ENCODE measurements at regions not wholly inside any gene's neighbourhood (a gene's known extent, or its start where the extent isn't known, plus 50 kb on each side); places are given as distances from the start of the nearest gene placed in this dataset.

GRCh38 chrX:51437521-51437920 is 58.9 kb downstream of the NUDT11 start:
- no peaks in the 10 kb centered on the region for H3K9me3 ChIP-seq (ENCODE audit: control insufficient read depth in 2 of 2, insufficient read depth in 1 of 2, low read depth in 1 of 2, low read length in 1 of 2)
- no peaks in the 10 kb centered on the region for H3K4me1 ChIP-seq (ENCODE audit: control insufficient read depth in 3 of 3, insufficient read depth in 2 of 3, low read depth in 1 of 3, low read length in 2 of 3)
- DNase-seq = no peak
- 68 to 73% (median 71%) methylated on average over 1 of the region's 1 CpG for WGBS, 3 donors
- H3K36me3 ChIP-seq (ENCODE audit: control insufficient read depth in 3 of 3, insufficient read depth in 2 of 3, low read depth in 1 of 3, low read length in 3 of 3) = no peaks in the 10 kb centered on the region
- peaks cover 0 to 2% (median 0%) of the 10 kb centered on the region in 3 donors for H3K27me3 ChIP-seq (ENCODE audit: control insufficient read depth in 3 of 3, insufficient read depth in 3 of 3, low read length in 3 of 3)
- no peak overlapping the region for H3K4me3 ChIP-seq (ENCODE audit: low read depth in 1 of 3, low read length in 3 of 3)
- FAIRE-seq = no peak
- no peak overlapping the region for H3K27ac ChIP-seq (ENCODE audit: low read depth in 1 of 3, low read length in 2 of 3)

GRCh38 chrX:51435101-51435500 is 61.3 kb downstream of the NUDT11 start:
- Histone ChIP-seq H3K9me3 (ENCODE audit: control insufficient read depth in 2 of 2, insufficient read depth in 1 of 2, low read depth in 1 of 2, low read length in 1 of 2) (no peaks in the 10 kb centered on the region), H3K4me3 (ENCODE audit: low read depth in 1 of 3, low read length in 3 of 3) (no peak overlapping the region), H3K27me3 (ENCODE audit: control insufficient read depth in 3 of 3, insufficient read depth in 3 of 3, low read length in 3 of 3) (peaks cover 0 to 2% (median 0%) of the 10 kb centered on the region in 3 donors), H3K4me1 (ENCODE audit: control insufficient read depth in 3 of 3, insufficient read depth in 2 of 3, low read depth in 1 of 3, low read length in 2 of 3) (no peaks in the 10 kb centered on the region), H3K36me3 (ENCODE audit: control insufficient read depth in 3 of 3, insufficient read depth in 2 of 3, low read depth in 1 of 3, low read length in 3 of 3) (no peaks in the 10 kb centered on the region), H3K27ac (ENCODE audit: low read depth in 1 of 3, low read length in 2 of 3) (no peak overlapping the region)
- 31 to 61% (median 36%) methylated on average over 1 of the region's 1 CpG for WGBS, 3 donors
- no peak for DNase-seq
- FAIRE-seq = no peak

DNA sequence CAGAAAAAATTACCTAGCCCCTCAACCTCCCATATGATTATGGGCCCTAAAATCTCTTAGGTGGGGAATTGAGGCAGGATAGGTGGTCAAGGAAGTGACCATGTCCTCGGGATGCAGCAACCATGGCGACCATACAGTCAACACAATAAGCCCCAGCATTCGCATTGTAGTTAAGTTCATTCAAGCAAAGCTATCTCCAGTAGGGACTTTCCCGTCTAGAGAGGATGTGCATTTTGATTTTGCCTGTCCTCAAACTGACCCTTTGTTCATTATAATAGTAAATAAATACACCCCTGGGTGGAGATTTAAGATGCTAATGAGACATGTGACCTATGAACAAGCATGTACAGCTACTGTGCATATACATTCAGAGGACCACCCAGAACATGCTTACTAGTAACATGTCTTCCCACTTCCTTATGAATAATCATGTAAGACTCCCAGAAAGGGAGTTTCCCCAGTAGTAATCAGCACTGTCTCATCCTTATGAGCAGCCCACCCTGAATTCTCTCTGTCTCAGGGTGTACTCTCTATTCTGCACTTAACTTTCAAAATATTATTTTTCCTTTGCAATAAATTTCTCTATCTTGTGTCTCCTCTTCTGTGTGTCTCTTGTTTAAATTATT is 74.3 kb downstream of the NUDT11 start:
- DNase-seq (no peak), FAIRE-seq (no peak)
- H3K9me3 ChIP-seq (ENCODE audit: control insufficient read depth in 2 of 2, insufficient read depth in 1 of 2, low read depth in 1 of 2, low read length in 1 of 2) = no peaks in the 10 kb centered on the region
- no peak overlapping the region for H3K27ac ChIP-seq (ENCODE audit: low read depth in 1 of 3, low read length in 2 of 3)
- H3K36me3 ChIP-seq (ENCODE audit: control insufficient read depth in 3 of 3, insufficient read depth in 2 of 3, low read depth in 1 of 3, low read length in 3 of 3) = no peaks in the 10 kb centered on the region
- no peaks in the 10 kb centered on the region for H3K4me1 ChIP-seq (ENCODE audit: control insufficient read depth in 3 of 3, insufficient read depth in 2 of 3, low read depth in 1 of 3, low read length in 2 of 3)
- H3K27me3 ChIP-seq (ENCODE audit: control insufficient read depth in 3 of 3, insufficient read depth in 3 of 3, low read length in 3 of 3) = no peaks in the 10 kb centered on the region
- 41 to 58% (median 53%) methylated on average over 4 of the region's 4 CpGs for WGBS, 3 donors
- H3K4me3 ChIP-seq (ENCODE audit: low read depth in 1 of 3, low read length in 3 of 3) = no peak overlapping the region

DNA sequence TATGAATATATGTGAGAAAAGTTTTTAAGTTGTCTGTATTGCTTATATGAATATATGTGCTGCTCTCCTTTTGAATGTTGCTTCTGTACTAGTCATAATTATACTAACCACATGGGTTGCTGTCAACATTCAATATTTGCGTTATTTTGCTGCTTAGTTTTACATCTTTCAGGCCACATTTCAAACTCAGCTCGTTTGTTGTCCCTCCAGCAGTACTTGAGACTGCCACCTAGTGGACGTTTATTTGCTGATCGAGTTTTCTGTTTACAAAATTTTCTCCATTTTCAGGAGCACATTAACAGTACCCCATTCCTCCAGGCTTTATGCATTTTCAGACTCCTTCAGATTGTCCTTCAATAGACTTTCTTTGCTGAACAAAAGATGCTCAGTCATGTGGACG is 75.8 kb downstream of the NUDT11 start:
- Histone ChIP-seq H3K9me3 (ENCODE audit: control insufficient read depth in 2 of 2, insufficient read depth in 1 of 2, low read depth in 1 of 2, low read length in 1 of 2) (no peaks in the 10 kb centered on the region), H3K27me3 (ENCODE audit: control insufficient read depth in 3 of 3, insufficient read depth in 3 of 3, low read length in 3 of 3) (no peaks in the 10 kb centered on the region), H3K4me1 (ENCODE audit: control insufficient read depth in 3 of 3, insufficient read depth in 2 of 3, low read depth in 1 of 3, low read length in 2 of 3) (no peaks in the 10 kb centered on the region), H3K36me3 (ENCODE audit: control insufficient read depth in 3 of 3, insufficient read depth in 2 of 3, low read depth in 1 of 3, low read length in 3 of 3) (no peaks in the 10 kb centered on the region), H3K4me3 (ENCODE audit: low read depth in 1 of 3, low read length in 3 of 3) (no peak overlapping the region), H3K27ac (ENCODE audit: low read depth in 1 of 3, low read length in 2 of 3) (no peak overlapping the region)
- peak; percentile 6 to 24 for DNase-seq
- WGBS, 3 donors = 2 to 10% (median 4%) methylated on average over 5 of the region's 5 CpGs
- no peak for FAIRE-seq

GRCh38 chrX:51408462-51408861 is 75.8 kb downstream of the NUDT10 start:
- WGBS, 3 donors = 85 to 87% (median 85%) methylated on average over 5 of the region's 5 CpGs
- no peak overlapping the region for H3K4me3 ChIP-seq (ENCODE audit: low read depth in 1 of 3, low read length in 3 of 3)
- H3K27me3 ChIP-seq (ENCODE audit: control insufficient read depth in 3 of 3, insufficient read depth in 3 of 3, low read length in 3 of 3) = no peaks in the 10 kb centered on the region
- H3K36me3 ChIP-seq (ENCODE audit: control insufficient read depth in 3 of 3, insufficient read depth in 2 of 3, low read depth in 1 of 3, low read length in 3 of 3) = no peaks in the 10 kb centered on the region
- FAIRE-seq = no peak
- no peaks in the 10 kb centered on the region for H3K4me1 ChIP-seq (ENCODE audit: control insufficient read depth in 3 of 3, insufficient read depth in 2 of 3, low read depth in 1 of 3, low read length in 2 of 3)
- DNase-seq = no peak
- no peaks in the 10 kb centered on the region for H3K9me3 ChIP-seq (ENCODE audit: control insufficient read depth in 2 of 2, insufficient read depth in 1 of 2, low read depth in 1 of 2, low read length in 1 of 2)
- no peak overlapping the region for H3K27ac ChIP-seq (ENCODE audit: low read depth in 1 of 3, low read length in 2 of 3)

GRCh38 chrX:51407520-51408409 is 75.1 kb downstream of the NUDT10 start:
- Histone ChIP-seq H3K4me3 (ENCODE audit: low read depth in 1 of 3, low read length in 3 of 3) (no peak overlapping the region), H3K27me3 (ENCODE audit: control insufficient read depth in 3 of 3, insufficient read depth in 3 of 3, low read length in 3 of 3) (no peaks in the 10 kb centered on the region), H3K27ac (ENCODE audit: low read depth in 1 of 3, low read length in 2 of 3) (no peak overlapping the region), H3K36me3 (ENCODE audit: control insufficient read depth in 3 of 3, insufficient read depth in 2 of 3, low read depth in 1 of 3, low read length in 3 of 3) (no peaks in the 10 kb centered on the region), H3K9me3 (ENCODE audit: control insufficient read depth in 2 of 2, insufficient read depth in 1 of 2, low read depth in 1 of 2, low read length in 1 of 2) (no peaks in the 10 kb centered on the region), H3K4me1 (ENCODE audit: control insufficient read depth in 3 of 3, insufficient read depth in 2 of 3, low read depth in 1 of 3, low read length in 2 of 3) (no peaks in the 10 kb centered on the region)
- DNase-seq (no peak), FAIRE-seq (no peak)
- WGBS, 3 donors = 93 to 95% (median 93%) methylated on average over 32 to 54 of the region's 54 CpGs

GRCh38 chrX:51406688-51407519 is 74.3 kb downstream of the NUDT10 start:
- no peaks in the 10 kb centered on the region for H3K9me3 ChIP-seq (ENCODE audit: control insufficient read depth in 2 of 2, insufficient read depth in 1 of 2, low read depth in 1 of 2, low read length in 1 of 2)

DNA sequence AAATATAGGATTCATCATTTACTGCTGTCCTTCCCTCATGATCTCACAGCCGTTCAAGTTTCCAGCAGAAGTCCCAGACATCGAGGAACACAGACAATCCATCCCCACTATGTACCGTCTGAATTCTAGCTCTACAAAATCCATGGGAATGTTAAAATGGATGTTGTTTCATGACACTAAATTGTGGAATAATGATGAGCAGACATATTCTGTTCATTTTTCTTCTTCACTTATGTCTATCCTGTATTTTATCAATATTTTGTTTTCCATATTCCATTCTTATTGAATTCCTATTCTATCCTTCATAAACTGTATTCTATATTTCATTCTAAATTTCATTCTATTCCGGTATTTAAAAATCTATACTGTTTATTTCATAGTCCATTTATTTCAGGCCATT is 71.8 kb downstream of the NUDT10 start:
- H3K27ac ChIP-seq (ENCODE audit: low read depth in 1 of 3, low read length in 2 of 3) = no peak overlapping the region
- 80 to 91% (median 81%) methylated on average over 4 of the region's 4 CpGs for WGBS, 3 donors
- FAIRE-seq (no peak), DNase-seq (no peak)
- H3K9me3 ChIP-seq (ENCODE audit: control insufficient read depth in 2 of 2, insufficient read depth in 1 of 2, low read depth in 1 of 2, low read length in 1 of 2) = no peaks in the 10 kb centered on the region
- H3K4me1 ChIP-seq (ENCODE audit: control insufficient read depth in 3 of 3, insufficient read depth in 2 of 3, low read depth in 1 of 3, low read length in 2 of 3) = no peaks in the 10 kb centered on the region
- no peaks in the 10 kb centered on the region for H3K36me3 ChIP-seq (ENCODE audit: control insufficient read depth in 3 of 3, insufficient read depth in 2 of 3, low read depth in 1 of 3, low read length in 3 of 3)
- H3K27me3 ChIP-seq (ENCODE audit: control insufficient read depth in 3 of 3, insufficient read depth in 3 of 3, low read length in 3 of 3) = no peaks in the 10 kb centered on the region
- H3K4me3 ChIP-seq (ENCODE audit: low read depth in 1 of 3, low read length in 3 of 3) = no peak overlapping the region

More at GRCh38 chrX:51406688-51407519, 74.3 kb downstream of the NUDT10 start:
- H3K27ac ChIP-seq (ENCODE audit: low read depth in 1 of 3, low read length in 2 of 3) = no peak overlapping the region
- H3K27me3 ChIP-seq (ENCODE audit: control insufficient read depth in 3 of 3, insufficient read depth in 3 of 3, low read length in 3 of 3) = no peaks in the 10 kb centered on the region
- no peak overlapping the region for H3K4me3 ChIP-seq (ENCODE audit: low read depth in 1 of 3, low read length in 3 of 3)
- WGBS, 3 donors = 89 to 96% (median 91%) methylated on average over 43 to 54 of the region's 54 CpGs
- FAIRE-seq (no peak), DNase-seq (no peak)
- H3K36me3 ChIP-seq (ENCODE audit: control insufficient read depth in 3 of 3, insufficient read depth in 2 of 3, low read depth in 1 of 3, low read length in 3 of 3) = no peaks in the 10 kb centered on the region
- no peaks in the 10 kb centered on the region for H3K4me1 ChIP-seq (ENCODE audit: control insufficient read depth in 3 of 3, insufficient read depth in 2 of 3, low read depth in 1 of 3, low read length in 2 of 3)
